Skeletal muscle cell (primary cell): ENCODE measurements at regions not wholly inside any gene's neighbourhood (a gene's known extent, or its start where the extent isn't known, plus 50 kb on each side); places are given as distances from the start of the nearest gene placed in this dataset.
"Not testable (repeated sequence)": the region's sequence is repeated elsewhere in the genome, so short reads cannot be mapped to it uniquely, and the experiment has no call there.

Source experiments
- DNase-seq: peaks from one replicate; pipeline ENCODE4 v3.0.0-alpha.2; 2010; ENCODE audit warnings: low read depth
- H3K4me3 ChIP-seq: 2 replicates; pipeline ENCODE4 v1.5.1; 2011; ENCODE audit warnings: low read depth, mild to moderate bottlenecking, control low read depth, low read length, moderate library complexity

DNA sequence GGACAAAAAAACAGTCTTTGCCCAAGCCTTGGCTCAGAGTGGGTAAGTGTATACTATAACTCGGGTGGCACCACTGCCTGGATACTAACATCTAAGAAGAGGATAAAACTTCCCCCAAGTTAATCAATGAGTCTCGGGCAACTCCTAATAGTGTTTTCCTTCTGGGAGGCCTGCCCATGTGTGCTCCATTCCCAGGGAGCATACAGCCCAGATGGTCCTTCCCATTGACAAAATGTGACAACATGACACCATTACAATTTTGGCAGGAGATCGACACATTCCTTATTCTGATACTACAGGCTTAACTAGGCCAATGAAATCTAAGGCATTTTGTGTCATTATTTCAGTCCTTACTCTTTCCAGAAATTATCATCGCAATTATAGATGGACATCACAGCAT, 52.7 kb upstream of the CRIM1 start:
- no peak overlapping the region for H3K4me3 ChIP-seq
- DNase-seq = no peak

GRCh38 chr2:36301843-36302242, 53.7 kb upstream of the CRIM1 start:
- no peak overlapping the region for H3K4me3 ChIP-seq
- no peak for DNase-seq

GRCh38 chr2:36300697-36301096, 54.9 kb upstream of the CRIM1 start:
- DNase-seq = no peak
- no peak overlapping the region for H3K4me3 ChIP-seq

DNA sequence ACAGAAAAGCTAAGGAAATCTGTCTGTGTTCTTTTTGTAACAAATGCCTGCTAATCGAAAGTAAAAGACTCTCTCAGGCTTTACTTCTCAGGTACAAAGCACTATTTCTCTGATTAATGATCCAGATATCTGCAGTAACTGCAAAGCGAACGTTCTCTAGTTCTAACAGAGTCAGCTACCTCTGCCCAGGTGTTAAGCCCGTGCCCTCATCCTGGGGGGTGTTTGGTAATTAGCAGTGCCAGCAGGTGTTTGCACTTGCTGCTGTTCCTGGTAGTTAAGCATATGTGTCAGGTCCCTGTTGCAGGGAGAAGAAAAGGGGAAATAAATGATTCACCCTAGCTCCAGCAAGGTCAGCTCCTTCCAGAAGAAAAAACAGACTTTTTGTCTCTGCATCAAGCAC, 58.8 kb upstream of the CRIM1 start:
- no peak overlapping the region for H3K4me3 ChIP-seq
- DNase-seq = no peak

DNA sequence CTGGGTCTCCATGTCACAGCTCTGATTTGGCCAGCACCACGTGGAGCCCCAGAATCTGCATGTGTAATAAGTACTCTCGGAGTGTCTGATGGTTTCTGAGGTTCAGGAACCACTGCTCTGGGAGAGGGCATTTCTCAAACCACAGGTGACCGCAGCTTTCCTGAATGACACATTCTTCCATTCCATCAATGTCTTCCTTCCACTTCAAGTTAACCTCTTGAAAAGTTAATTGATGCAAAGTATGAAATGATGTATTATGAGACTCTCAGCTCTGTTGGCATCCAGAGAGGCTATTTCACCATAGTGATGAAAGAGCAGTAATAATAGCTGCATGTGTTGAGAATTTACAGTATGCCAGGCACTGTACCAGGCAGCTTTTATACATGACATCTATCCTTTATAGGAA, 61.3 kb upstream of the CRIM1 start:
- no peak for DNase-seq
- H3K4me3 ChIP-seq = no peak overlapping the region

GRCh38 chr2:36290306-36290856, 65.2 kb upstream of the CRIM1 start:
- no peak overlapping the region for H3K4me3 ChIP-seq
- no peak for DNase-seq

DNA sequence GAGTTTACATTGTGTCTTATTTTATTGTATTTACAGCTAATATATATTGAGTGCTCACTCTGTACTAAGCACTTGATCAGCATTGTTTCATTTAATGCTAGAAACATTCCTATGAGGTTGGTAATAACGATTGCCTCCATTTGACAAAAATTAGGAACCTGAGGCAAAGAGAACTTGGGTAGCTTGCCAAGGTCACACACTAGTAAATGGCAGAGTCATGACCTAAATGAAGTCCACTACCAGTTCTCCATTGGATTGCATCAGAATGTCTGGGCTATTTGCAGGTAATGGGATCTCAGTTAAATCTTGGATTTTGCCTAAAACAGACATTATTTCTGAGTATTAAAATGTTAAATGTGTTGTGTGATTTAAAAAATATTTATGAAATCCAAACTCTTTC, 65.8 kb upstream of the CRIM1 start:
- DNase-seq = no peak
- H3K4me3 ChIP-seq = no peak overlapping the region

GRCh38 chr2:36287363-36288275, 68.0 kb upstream of the CRIM1 start:
- peak; percentile 30 for DNase-seq
- H3K4me3 ChIP-seq = no peak overlapping the region

GRCh38 chr2:36279506-36279905, 76.1 kb upstream of the CRIM1 start:
- not testable (repeated sequence) for DNase-seq, H3K4me3 ChIP-seq

- no peak overlapping the region for H3K4me3 ChIP-seq
- no peak for DNase-seq
These were observed 77.6 kb upstream of the CRIM1 start for GRCh38 chr2:36277881-36278523.

DNA sequence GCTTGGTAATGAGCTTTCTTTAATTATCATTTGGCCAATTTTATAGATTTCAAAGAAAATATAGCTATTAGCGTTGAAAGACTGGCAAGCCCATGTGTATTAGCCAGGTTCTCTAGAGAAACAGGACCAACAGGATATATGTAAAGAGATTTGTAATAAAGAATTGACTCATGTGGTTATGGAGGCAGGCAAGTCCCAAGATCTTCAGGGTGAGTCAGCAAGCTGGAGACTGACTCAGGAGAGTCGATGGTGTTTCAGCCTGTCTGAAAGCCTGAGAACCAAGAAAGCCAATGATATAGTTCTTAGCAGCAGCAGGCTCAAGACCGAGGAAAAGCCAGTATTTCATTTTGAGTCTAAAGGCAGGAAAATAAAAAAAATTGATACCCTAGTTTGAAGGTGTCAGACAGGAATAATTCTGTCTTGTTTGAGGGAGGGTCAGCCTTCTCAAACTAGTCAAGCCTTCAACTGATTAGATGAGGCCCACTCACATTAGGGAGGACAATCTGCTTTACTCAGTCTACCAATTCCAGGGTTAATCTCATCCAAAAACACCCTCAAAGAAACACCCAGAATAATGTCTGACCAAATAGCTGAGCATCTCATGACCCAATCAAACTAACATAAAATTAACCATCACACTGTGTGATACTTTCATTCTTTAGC, 78.3 kb upstream of the CRIM1 start:
- DNase-seq = peak; percentile 75

GRCh38 chr2:36271266-36271665, 84.3 kb upstream of the CRIM1 start:
- H3K4me3 ChIP-seq = no peak overlapping the region
- no peak for DNase-seq

More for the DNA sequence above, 78.3 kb upstream of the CRIM1 start:
- H3K4me3 ChIP-seq = no peak overlapping the region

- no peak overlapping the region for H3K4me3 ChIP-seq
- no peak for DNase-seq
These were observed 84.8 kb upstream of the CRIM1 start for GRCh38 chr2:36270758-36271157.

DNA sequence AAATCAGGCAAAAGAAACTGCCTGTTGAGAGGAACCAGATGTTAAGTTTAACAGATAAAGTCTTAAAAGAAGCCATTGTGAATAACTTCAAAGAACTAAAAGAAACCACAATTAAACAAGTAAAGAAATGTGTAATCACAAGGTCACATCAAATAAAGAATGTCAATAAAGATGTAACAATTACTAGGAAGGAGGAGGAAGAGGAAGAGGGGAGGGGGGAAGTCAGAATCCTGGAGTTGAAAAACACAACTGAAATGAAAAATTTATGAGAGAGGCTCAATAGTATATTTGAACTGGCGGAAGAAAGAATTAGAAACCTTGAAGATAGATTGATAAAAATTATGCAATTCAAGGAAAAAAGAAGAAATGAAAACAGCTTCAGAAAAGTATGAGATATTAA, 88.4 kb upstream of the CRIM1 start:
- DNase-seq = no peak
- no peak overlapping the region for H3K4me3 ChIP-seq

- no peak overlapping the region for H3K4me3 ChIP-seq
These were observed 88.9 kb upstream of the CRIM1 start for GRCh38 chr2:36266536-36267121.

GRCh38 chr2:36262581-36262980, 93.0 kb upstream of the CRIM1 start:
- DNase-seq = no peak
- no peak overlapping the region for H3K4me3 ChIP-seq

More at GRCh38 chr2:36266536-36267121, 88.9 kb upstream of the CRIM1 start:
- DNase-seq = no peak

DNA sequence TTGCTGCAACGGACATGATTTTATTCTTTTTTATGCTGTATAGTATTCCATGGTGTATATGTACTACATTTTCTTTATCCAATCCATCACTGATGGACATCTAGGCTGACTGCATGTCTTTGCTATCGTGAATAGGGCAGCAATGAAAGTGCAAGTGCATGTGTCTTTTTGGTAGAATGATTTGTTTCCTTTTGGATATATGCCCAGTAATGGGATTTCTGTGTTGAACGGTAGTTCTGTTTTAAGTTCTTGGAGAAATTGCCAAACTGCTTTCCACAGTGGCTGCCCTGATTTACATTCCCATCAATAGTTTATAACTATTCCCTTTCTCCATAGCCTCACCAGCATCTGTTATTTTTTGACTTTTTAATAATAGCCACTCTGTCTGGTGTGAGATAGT, 99.7 kb upstream of the CRIM1 start:
- no peak for DNase-seq
- no peak overlapping the region for H3K4me3 ChIP-seq

DNA sequence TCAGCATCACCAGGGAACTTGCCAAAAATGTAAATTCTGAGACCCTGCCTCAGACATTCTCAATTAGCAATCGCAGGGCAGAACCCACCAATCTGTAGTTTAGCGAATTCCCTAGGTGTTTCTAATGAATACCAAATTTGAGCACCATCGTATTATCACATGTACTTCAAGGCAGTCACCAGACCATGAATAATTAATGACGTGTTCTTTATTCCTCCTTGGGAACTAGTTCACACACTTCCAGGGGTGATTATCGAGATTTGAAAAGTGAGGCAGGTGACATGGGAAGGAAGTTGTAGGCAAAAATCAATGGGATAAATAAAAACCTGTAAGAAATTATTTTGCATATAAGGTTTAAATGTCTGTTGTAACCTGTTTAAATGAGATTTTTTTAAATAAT, 102.5 kb upstream of the CRIM1 start:
- no peak for DNase-seq
- H3K4me3 ChIP-seq = no peak overlapping the region

- DNase-seq = no peak
- no peak overlapping the region for H3K4me3 ChIP-seq
These were observed 109.1 kb upstream of the CRIM1 start for GRCh38 chr2:36246320-36246990.
